ENCODE measurements at regions not wholly inside any gene's neighbourhood (a gene's known extent, or its start where the extent isn't known, plus 50 kb on each side); places are given as distances from the start of the nearest gene placed in this dataset.
"Not testable (repeated sequence)": the region's sequence is repeated elsewhere in the genome, so short reads cannot be mapped to it uniquely, and the experiment has no call there.

- not testable (repeated sequence) for H3K27me3 ChIP-seq (ENCODE audit: control insufficient read depth, insufficient read depth, low read length); H3K9me3 ChIP-seq (ENCODE audit: control insufficient read depth, low read depth, low read length); H3K27ac ChIP-seq (ENCODE audit: low read length); H3K4me3 ChIP-seq (ENCODE audit: low read length); H3K4me1 ChIP-seq (ENCODE audit: control insufficient read depth, low read depth, low read length); H3K36me3 ChIP-seq (ENCODE audit: control insufficient read depth, low read depth, low read length); H3K9ac ChIP-seq (ENCODE audit: low read length)
Observed at GRCh38 chr9:90077598-90077997, 472.8 kb downstream of the GADD45G start.

DNA sequence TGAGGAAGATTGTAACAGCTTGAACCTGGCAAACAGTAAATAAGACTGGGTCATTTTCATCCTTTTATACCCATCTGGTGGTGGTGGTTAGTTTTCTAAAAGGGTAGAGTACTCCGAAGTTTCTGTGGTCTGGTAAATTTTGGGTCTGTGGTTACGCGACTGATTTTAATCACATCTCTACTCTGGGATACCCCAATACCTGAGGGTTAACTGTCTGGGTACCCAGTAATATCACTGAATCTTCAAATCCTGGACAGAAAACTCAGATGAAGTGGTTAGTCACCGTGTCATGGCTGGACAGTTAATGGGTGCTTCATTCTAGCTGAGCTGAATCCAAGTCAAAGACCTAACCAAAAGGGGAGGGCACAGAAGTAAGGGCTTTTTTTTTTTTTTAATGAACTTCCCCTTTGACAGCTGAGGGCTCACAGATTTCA is 474.2 kb downstream of the GADD45G start:
- no peaks in the 10 kb centered on the region for H3K4me1 ChIP-seq (ENCODE audit: control insufficient read depth, low read depth, low read length)
- H3K27me3 ChIP-seq (ENCODE audit: control insufficient read depth, insufficient read depth, low read length), result no peaks in the 10 kb centered on the region
- H3K9me3 ChIP-seq (ENCODE audit: control insufficient read depth, low read depth, low read length), result no peaks in the 10 kb centered on the region
- H3K36me3 ChIP-seq (ENCODE audit: control insufficient read depth, low read depth, low read length), result no peaks in the 10 kb centered on the region
- H3K4me3 ChIP-seq (ENCODE audit: low read length), result no peak overlapping the region
- no peak overlapping the region for H3K9ac ChIP-seq (ENCODE audit: low read length)
- H3K27ac ChIP-seq (ENCODE audit: low read length), result no peak overlapping the region

- Histone ChIP-seq H3K27ac (ENCODE audit: low read length) (no peak overlapping the region), H3K36me3 (ENCODE audit: control insufficient read depth, low read depth, low read length) (no peaks in the 10 kb centered on the region), H3K4me1 (ENCODE audit: control insufficient read depth, low read depth, low read length) (peaks cover 12% of the 10 kb centered on the region), H3K4me3 (ENCODE audit: low read length) (no peak overlapping the region), H3K9ac (ENCODE audit: low read length) (no peak overlapping the region), H3K9me3 (ENCODE audit: control insufficient read depth, low read depth, low read length) (no peaks in the 10 kb centered on the region), H3K27me3 (ENCODE audit: control insufficient read depth, insufficient read depth, low read length) (no peaks in the 10 kb centered on the region)
Observed at GRCh38 chr9:90085633-90086032, 480.8 kb downstream of the GADD45G start.

- H3K9me3 ChIP-seq (ENCODE audit: control insufficient read depth, low read depth, low read length), result no peaks in the 10 kb centered on the region
- H3K4me1 ChIP-seq (ENCODE audit: control insufficient read depth, low read depth, low read length), result peaks cover 12% of the 10 kb centered on the region
- no peaks in the 10 kb centered on the region for H3K27me3 ChIP-seq (ENCODE audit: control insufficient read depth, insufficient read depth, low read length)
- no peak overlapping the region for H3K4me3 ChIP-seq (ENCODE audit: low read length)
- no peak overlapping the region for H3K27ac ChIP-seq (ENCODE audit: low read length)
- no peaks in the 10 kb centered on the region for H3K36me3 ChIP-seq (ENCODE audit: control insufficient read depth, low read depth, low read length)
- H3K9ac ChIP-seq (ENCODE audit: low read length), result no peak overlapping the region
Observed at GRCh38 chr9:90086101-90086511, 481.3 kb downstream of the GADD45G start.

GRCh38 chr9:90088434-90088833 is 483.6 kb downstream of the GADD45G start:
- Histone ChIP-seq H3K9me3 (ENCODE audit: control insufficient read depth, low read depth, low read length) (no peaks in the 10 kb centered on the region), H3K4me1 (ENCODE audit: control insufficient read depth, low read depth, low read length) (peaks cover 12% of the 10 kb centered on the region), H3K36me3 (ENCODE audit: control insufficient read depth, low read depth, low read length) (no peaks in the 10 kb centered on the region), H3K4me3 (ENCODE audit: low read length) (no peak overlapping the region), H3K27me3 (ENCODE audit: control insufficient read depth, insufficient read depth, low read length) (no peaks in the 10 kb centered on the region), H3K9ac (ENCODE audit: low read length) (no peak overlapping the region), H3K27ac (ENCODE audit: low read length) (no peak overlapping the region)

DNA sequence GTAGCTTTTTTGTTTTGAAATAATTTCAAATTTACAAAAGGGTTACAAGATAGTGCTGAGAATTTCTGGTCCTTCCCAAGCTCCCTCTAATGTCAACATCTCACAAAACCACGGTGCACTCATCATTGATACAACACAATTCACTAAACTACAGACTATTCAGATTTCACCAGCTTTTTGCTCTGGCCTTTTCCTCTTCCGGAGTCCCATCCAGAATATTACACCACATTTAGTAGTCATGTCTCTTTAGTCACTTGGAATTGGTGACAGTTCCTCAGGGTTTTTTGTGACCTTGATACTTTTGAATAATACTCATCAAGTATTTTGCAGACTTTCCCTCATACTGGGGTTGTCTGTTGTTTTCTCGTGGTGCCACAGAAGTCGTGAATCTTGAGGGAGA is 484.0 kb downstream of the GADD45G start:
- no peaks in the 10 kb centered on the region for H3K27me3 ChIP-seq (ENCODE audit: control insufficient read depth, insufficient read depth, low read length)
- no peak overlapping the region for H3K27ac ChIP-seq (ENCODE audit: low read length)
- H3K9me3 ChIP-seq (ENCODE audit: control insufficient read depth, low read depth, low read length), result no peaks in the 10 kb centered on the region
- H3K36me3 ChIP-seq (ENCODE audit: control insufficient read depth, low read depth, low read length), result no peaks in the 10 kb centered on the region
- peaks cover 12% of the 10 kb centered on the region for H3K4me1 ChIP-seq (ENCODE audit: control insufficient read depth, low read depth, low read length)
- no peak overlapping the region for H3K9ac ChIP-seq (ENCODE audit: low read length)
- H3K4me3 ChIP-seq (ENCODE audit: low read length), result no peak overlapping the region

DNA sequence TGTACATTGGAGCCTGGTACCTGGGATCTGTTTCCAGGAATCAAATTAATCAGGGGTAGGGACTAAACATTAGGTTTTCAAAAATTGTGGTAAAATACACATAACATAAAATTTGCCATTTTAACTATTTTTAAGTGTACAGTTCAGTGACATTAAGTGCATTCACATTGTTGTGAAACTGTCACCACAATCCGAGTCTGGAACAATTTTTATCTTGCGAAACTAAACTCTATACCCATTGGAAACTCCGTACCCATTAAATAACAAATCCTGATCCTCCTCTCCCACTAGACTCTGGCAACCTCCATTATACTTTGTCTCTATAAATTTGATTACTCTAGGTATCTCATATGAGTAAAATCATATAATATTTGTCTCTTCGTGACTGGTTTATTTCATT is 486.2 kb downstream of the GADD45G start:
- H3K4me1 ChIP-seq (ENCODE audit: control insufficient read depth, low read depth, low read length), result peaks cover 4% of the 10 kb centered on the region
- no peaks in the 10 kb centered on the region for H3K27me3 ChIP-seq (ENCODE audit: control insufficient read depth, insufficient read depth, low read length)
- H3K27ac ChIP-seq (ENCODE audit: low read length), result no peak overlapping the region
- H3K9me3 ChIP-seq (ENCODE audit: control insufficient read depth, low read depth, low read length), result no peaks in the 10 kb centered on the region
- H3K4me3 ChIP-seq (ENCODE audit: low read length), result no peak overlapping the region
- no peak overlapping the region for H3K9ac ChIP-seq (ENCODE audit: low read length)
- H3K36me3 ChIP-seq (ENCODE audit: control insufficient read depth, low read depth, low read length), result no peaks in the 10 kb centered on the region

DNA sequence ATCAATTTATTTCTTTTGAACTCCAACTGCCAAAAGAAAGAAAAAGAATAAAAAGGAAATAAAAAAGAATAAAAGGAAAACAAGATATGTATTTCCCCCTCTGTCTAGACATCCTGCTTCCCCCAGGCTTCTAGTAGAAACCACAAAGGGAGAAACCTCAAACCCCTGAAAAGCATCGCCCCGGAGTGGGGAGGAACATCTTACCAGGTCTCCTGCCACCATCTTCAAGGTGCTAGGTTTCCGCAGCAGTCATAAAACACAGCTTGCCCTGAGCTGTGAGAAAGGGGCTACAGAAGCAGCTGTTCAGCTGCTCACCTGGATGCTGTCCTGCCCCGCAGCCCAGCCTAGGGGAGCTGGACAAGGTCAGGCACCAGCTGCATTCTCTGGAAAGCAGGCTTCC is 487.7 kb downstream of the GADD45G start:
- Histone ChIP-seq H3K36me3 (ENCODE audit: control insufficient read depth, low read depth, low read length) (no peaks in the 10 kb centered on the region), H3K27me3 (ENCODE audit: control insufficient read depth, insufficient read depth, low read length) (no peaks in the 10 kb centered on the region), H3K4me3 (ENCODE audit: low read length) (no peak overlapping the region), H3K9ac (ENCODE audit: low read length) (no peak overlapping the region), H3K9me3 (ENCODE audit: control insufficient read depth, low read depth, low read length) (no peaks in the 10 kb centered on the region), H3K4me1 (ENCODE audit: control insufficient read depth, low read depth, low read length) (no peaks in the 10 kb centered on the region), H3K27ac (ENCODE audit: low read length) (no peak overlapping the region)

DNA sequence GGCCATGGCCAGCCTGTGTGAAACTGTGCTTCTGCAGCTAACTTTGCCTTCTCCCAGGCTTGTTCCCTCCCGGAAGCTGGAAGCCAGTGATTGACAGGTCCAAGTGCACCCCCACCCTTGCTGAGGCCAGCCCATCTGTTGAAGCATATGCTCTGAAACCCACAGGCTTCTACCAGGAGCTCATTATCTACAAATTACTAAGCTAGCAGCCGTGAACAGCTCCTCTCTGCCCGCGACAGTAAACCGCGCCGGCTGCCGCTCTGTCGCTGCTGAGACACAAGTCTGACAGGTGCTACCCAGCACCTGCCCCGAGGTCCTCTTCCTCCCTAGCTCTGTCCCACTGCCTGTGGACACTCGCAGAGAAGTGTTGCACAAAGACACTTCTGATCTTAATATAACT is 490.9 kb downstream of the GADD45G start:
- H3K4me3 ChIP-seq (ENCODE audit: low read length), result no peak overlapping the region
- no peaks in the 10 kb centered on the region for H3K27me3 ChIP-seq (ENCODE audit: control insufficient read depth, insufficient read depth, low read length)
- H3K9me3 ChIP-seq (ENCODE audit: control insufficient read depth, low read depth, low read length), result no peaks in the 10 kb centered on the region
- H3K36me3 ChIP-seq (ENCODE audit: control insufficient read depth, low read depth, low read length), result no peaks in the 10 kb centered on the region
- H3K9ac ChIP-seq (ENCODE audit: low read length), result no peak overlapping the region
- no peaks in the 10 kb centered on the region for H3K4me1 ChIP-seq (ENCODE audit: control insufficient read depth, low read depth, low read length)
- H3K27ac ChIP-seq (ENCODE audit: low read length), result no peak overlapping the region

- no peaks in the 10 kb centered on the region for H3K27me3 ChIP-seq (ENCODE audit: control insufficient read depth, insufficient read depth, low read length)
- no peak overlapping the region for H3K9ac ChIP-seq (ENCODE audit: low read length)
- H3K4me1 ChIP-seq (ENCODE audit: control insufficient read depth, low read depth, low read length), result no peaks in the 10 kb centered on the region
- no peak overlapping the region for H3K4me3 ChIP-seq (ENCODE audit: low read length)
- no peaks in the 10 kb centered on the region for H3K9me3 ChIP-seq (ENCODE audit: control insufficient read depth, low read depth, low read length)
- no peak overlapping the region for H3K27ac ChIP-seq (ENCODE audit: low read length)
- no peaks in the 10 kb centered on the region for H3K36me3 ChIP-seq (ENCODE audit: control insufficient read depth, low read depth, low read length)
Observed at GRCh38 chr9:90097237-90097636, 492.4 kb downstream of the GADD45G start.

- Histone ChIP-seq H3K27me3 (ENCODE audit: control insufficient read depth, insufficient read depth, low read length) (no peaks in the 10 kb centered on the region), H3K9me3 (ENCODE audit: control insufficient read depth, low read depth, low read length) (no peaks in the 10 kb centered on the region), H3K27ac (ENCODE audit: low read length) (no peak overlapping the region), H3K4me1 (ENCODE audit: control insufficient read depth, low read depth, low read length) (no peaks in the 10 kb centered on the region), H3K9ac (ENCODE audit: low read length) (no peak overlapping the region), H3K4me3 (ENCODE audit: low read length) (no peak overlapping the region), H3K36me3 (ENCODE audit: control insufficient read depth, low read depth, low read length) (no peaks in the 10 kb centered on the region)
Observed at GRCh38 chr9:90098408-90098807, 493.6 kb downstream of the GADD45G start.

DNA sequence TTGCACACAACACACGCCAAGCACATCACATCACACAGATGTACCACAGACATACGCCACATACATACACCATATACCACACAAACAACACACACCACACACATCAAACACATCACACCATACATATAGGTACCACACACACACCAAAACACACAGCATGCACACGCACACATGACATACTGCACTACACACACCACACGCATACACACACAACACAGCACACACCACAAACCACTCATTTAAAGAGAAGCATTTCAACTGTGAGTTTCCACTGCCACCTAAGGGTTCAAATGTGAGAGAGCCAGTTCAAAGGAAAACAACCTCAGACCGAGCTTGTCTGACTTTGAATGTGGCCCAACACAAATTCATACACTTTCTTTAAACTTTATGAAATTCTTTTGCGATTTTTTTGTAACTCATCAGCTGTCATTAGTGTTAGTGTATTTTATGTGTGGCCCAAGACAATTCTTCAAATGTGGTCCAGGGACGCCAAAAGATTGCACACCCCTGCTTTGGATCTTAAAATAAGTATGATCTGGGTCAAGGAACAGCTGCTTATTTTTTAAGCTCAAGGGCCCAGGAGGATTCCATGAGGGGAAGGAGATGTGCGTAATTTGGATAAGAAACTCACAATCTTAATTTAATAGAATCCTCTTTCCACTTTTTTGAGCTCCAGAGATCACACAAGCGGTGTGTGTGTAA is 494.6 kb downstream of the GADD45G start:
- Histone ChIP-seq H3K4me3 (ENCODE audit: low read length) (no peak overlapping the region), H3K9ac (ENCODE audit: low read length) (no peak overlapping the region), H3K4me1 (ENCODE audit: control insufficient read depth, low read depth, low read length) (no peaks in the 10 kb centered on the region), H3K27ac (ENCODE audit: low read length) (no peak overlapping the region), H3K9me3 (ENCODE audit: control insufficient read depth, low read depth, low read length) (no peaks in the 10 kb centered on the region), H3K27me3 (ENCODE audit: control insufficient read depth, insufficient read depth, low read length) (no peaks in the 10 kb centered on the region), H3K36me3 (ENCODE audit: control insufficient read depth, low read depth, low read length) (no peaks in the 10 kb centered on the region)
